ENCODE measurements at regions not wholly inside any gene's neighbourhood (a gene's known extent, or its start where the extent isn't known, plus 50 kb on each side); places are given as distances from the start of the nearest gene placed in this dataset.
"Not testable (repeated sequence)": the region's sequence is repeated elsewhere in the genome, so short reads cannot be mapped to it uniquely, and the experiment has no call there.

DNA sequence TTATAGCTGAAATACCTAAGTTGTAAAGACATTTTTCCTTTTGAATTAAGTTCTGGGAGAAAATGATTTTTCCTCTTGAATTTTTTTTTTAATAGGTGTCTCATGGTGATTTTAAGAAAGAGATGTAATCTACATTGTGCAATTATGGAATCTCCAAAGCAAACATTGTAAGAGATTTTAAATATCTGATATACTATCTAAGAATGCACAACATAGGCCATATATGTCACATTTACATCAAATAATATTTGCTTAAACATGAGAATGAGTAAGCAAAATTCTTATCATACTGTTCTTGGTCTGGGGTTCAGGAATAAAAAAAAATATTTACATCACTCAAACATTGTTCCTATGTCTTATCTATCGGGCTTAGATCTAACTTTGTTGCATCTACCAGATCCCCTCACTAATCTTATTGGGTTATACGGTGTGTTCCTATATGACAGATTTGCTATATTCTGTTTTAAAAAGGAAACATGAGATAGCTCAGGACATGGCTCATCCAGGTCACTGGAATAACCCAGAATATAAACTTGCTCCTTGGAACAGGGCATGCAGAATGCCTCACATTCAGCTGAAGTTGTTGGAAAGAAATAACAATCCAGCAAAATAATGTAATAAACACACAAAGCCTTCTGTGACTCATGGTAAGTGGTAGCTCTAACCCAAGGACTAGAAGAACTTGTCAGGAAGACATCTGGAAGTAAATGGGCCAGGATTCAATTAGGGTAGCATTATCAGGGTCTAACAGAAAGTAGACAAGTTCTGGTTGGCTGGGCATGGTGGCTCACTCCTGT is 794.7 kb downstream of the IPMK start:
- no peak for DNase-seq

DNA sequence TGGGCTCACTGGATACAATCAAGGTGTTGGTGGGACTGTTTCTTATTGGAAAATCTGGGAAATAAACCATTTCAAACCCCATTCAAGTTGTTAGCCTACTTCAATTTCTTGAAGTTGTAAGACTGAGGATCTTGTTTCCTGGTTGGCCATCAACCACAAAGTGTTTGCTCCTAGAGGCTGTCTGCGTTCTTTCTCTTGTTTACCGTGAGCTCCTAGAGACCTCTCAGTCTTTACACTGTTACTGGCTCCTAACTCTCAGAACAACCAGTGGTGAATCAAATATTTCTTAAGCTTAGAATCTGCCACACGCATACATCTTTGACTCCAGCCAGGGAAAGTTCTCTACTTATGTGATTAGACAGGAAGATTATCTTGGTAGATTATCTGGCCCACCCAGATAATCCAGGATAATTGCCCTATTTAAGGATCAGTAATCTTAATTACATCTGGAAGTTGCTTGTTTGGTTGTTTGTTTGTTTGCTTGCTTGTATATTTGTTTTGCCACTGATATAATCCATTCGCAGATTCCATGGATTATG is 798.7 kb downstream of the IPMK start:
- DNase-seq: no peak

GRCh38 chr10:57465155-57465554 is 802.5 kb downstream of the IPMK start:
- DNase-seq: no peak

- no peak for DNase-seq
These were observed 807.2 kb downstream of the IPMK start for GRCh38 chr10:57460540-57460939.

- DNase-seq: no peak
These were observed 809.7 kb downstream of the IPMK start for GRCh38 chr10:57457972-57458512.

- no peak for DNase-seq
These were observed 837.3 kb downstream of the IPMK start for GRCh38 chr10:57430376-57430775.

GRCh38 chr10:57420881-57421280 is 846.8 kb downstream of the IPMK start:
- no peak for DNase-seq

DNA sequence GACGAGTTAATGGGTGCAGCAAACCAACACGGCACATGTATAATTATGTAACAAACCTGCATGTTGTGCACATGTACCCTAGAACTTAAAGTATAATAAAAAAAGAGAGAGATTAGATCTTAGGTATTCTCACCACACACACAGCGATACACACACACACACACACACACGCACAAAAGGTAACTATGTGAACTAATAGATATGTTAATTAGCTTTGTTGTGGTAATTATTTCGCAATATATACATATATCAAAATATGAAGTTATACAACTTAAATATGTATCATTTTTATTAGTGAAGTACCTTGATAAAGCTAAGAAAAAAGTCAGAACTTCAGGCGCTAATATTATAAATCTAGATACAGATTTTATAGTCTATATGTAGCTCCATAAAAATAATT is 849.2 kb downstream of the IPMK start:
- DNase-seq: no peak

- no peak for DNase-seq
These were observed 871.8 kb downstream of the IPMK start for GRCh38 chr10:57395923-57396322.

- DNase-seq: no peak
These were observed 900.3 kb downstream of the IPMK start for GRCh38 chr10:57367412-57367811.

DNA sequence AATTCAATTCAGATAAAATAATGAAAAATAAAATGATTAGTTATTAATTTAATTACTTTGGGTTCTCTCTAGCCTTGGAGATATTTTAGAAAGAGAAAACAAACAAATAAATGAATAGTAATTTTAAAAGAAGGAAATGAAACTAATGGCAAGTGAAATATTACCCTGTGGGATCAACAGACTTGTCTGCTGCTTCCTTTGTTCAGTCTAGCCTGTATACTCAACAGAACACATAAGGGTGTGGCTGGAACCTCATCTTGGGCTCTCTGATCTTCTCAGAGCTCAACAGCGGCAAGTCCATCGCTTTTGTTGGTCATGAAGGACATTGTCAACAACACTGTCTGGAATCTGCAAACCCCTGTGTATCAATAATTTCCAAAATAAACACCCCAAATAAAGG is 904.9 kb downstream of the IPMK start:
- no peak for DNase-seq

DNA sequence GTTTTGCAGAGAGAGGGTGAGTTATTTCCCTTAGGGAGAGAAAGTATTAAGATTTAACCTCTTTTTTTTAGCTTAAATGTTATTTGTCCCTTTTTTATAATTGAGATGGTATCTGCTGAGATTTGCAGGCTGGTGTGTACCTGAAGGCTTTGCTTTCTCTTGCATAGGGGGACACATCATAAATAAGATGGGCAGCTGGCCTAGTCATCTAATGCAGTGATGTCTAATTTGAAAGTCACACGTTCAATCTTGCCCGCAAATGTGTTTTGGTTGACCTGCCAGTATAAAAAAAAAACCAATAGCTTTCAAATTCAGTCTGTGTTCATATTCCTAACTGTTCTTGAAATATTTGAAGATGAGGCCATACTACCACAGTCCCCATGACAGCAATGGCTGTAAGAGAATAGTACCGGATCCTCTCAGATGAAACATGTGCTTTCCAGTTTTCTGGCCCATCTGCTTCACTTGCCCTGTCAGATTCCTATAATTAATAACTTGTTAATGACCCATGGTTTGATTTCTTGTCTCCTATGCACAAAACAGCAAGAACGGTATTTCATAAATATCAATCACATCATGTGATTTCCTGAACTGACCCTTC is 914.2 kb downstream of the IPMK start:
- DNase-seq: no peak

DNA sequence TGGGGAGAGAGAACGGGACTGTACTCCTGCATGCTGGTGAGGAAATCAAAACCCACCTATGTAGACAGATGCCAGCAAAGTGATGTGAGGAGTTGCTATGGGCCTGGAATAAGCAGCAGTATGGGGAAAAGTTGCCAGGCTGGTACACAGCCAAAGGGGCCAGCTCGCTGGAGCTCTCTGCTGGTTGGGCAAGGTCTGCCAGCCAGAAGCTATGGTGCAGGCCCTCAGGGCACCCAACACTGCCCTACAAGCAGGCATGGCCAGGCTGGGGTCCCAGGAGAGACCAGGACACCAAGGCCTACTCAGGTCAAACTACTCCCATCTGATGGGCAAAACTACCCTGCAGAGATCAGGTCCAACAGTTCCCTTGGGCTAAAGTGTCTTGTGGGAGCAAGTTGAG is 916.6 kb downstream of the IPMK start:
- DNase-seq: no peak

- DNase-seq: no peak
These were observed 926.4 kb downstream of the IPMK start for GRCh38 chr10:57341294-57341693.

DNA sequence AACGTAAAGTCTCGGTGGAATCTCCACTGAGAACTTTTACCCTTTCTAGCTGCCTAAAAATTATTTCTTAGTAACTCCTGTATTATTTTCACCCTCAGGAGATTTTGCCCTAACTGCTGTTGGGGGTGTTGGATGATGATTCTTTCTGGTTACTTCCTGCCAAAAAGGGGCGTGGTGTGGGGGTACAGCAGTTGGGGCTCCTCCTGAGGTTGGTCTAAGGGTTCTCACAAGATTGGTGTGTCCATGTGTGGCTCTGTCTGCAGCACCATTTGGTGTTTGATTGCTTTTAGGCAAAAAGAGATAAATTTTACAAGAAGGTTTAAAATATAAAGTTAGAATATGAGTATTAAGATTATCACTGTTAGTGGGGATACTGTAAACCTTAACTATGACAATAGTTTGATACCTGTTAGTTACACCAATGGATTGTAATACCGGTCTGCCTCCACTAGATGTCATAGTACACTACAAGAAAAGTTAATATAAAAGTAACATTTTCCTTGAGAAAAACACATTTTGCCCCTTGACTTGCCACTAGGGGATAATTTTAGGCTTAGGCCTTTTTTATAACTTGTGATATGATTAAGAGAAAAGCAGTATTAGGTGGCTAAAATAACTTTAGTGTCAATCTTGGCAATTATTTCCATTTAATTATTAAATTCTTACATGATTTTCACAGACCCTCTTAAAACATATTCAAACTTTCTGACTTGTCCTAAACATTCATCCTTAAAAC is 928.7 kb downstream of the IPMK start:
- DNase-seq: no peak

DNA sequence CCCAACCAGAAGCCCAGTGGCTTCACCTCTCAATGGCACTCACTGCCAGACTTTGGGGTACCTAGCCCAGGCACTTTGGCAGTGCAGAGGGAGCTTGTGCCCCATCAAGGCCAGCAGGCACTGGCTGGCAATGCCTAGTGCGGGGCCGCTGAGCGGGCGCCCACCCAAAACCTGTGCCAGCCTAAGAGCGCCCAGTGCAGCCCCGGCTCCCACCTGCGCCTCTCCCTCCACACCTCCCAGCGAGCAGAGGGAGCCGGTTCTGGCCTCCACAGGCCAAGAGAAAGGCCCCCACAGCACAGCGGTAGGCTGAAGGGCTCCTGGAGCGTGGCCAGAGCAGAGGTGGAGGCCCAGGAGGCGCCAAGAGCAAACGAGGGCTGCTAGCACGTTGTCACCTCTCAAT is 930.8 kb downstream of the IPMK start:
- no peak for DNase-seq

DNA sequence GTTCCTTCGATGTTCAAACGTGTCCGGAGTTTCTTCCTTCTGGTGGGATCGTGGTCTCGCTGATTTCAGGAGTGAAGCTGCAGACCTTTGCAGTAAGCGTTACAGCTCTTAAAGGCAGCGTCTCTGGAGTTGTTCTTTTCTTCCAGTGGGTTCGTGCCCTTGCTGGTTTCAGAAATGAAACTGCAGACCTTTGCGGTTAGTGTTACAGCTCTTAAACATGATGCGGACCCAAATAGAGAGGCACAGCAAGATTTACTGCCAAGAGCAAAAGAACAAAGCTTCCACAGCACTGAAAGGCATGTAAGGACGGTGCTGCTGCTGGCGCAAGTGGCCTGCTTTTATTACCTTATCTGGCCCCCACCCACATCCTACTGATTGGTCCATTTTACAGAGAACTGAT is 931.4 kb downstream of the IPMK start:
- DNase-seq: no peak

- no peak for DNase-seq
These were observed 933.2 kb downstream of the IPMK start for GRCh38 chr10:57334523-57334922.

DNA sequence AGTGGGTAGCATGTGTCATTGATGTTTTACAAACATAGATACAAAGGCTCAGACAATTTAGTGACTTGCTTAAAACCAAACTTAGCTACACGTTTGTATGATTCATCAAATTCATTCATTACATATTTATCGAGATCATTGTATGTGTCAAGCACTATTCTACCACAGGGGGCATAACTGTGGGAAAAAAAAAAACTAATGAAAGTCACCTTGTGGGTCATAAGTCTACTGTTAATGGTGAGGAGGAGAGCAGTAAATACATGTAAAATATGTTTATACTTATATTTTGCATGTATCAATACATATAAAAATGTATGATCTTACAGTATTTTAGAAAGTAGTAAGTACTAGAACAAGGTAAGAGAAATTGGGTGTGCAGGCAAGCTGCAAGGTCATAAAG is 933.8 kb downstream of the IPMK start:
- DNase-seq: no peak

DNA sequence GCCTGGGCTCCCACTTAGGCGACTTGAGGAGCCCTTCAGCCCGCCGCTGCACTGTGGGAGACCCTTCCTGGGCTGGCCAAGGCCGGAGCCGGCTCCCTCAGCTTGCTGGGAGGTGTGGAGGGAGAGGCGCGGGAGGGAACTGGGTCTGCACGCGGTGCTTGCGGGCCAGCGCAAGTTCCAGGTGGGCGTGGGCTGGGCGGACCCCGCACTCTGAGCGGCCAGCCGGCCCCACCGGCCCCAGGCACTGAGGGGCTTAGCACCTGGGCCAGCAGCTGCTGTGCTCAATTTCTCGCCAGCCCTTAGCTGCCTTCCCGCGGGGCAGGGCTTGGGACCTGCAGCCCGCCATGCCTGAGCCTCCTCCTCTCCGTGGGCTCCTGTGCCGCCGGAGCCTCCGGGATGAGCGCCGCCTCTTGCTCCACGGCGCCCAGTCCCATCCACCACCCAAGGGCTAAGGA is 946.3 kb downstream of the IPMK start:
- not testable (repeated sequence) for DNase-seq

DNA sequence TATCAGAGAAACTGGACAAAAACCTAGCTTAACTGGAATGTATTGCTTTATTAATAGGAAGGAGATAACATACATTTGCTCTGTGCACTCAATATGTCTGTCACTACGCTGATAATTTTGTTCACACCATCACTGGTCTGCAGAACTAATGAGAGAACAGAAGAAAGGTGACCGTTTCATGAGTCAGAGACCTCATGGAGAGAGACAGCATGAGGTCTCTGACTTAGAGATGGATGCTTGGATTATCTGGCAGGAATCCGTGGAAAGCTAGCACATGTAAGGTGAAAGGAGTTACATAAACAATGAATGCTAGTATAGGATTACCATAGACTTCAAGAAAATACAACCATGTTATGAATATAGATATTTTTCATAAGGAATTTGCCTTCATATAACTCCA is 947.3 kb downstream of the IPMK start:
- DNase-seq: no peak

DNA sequence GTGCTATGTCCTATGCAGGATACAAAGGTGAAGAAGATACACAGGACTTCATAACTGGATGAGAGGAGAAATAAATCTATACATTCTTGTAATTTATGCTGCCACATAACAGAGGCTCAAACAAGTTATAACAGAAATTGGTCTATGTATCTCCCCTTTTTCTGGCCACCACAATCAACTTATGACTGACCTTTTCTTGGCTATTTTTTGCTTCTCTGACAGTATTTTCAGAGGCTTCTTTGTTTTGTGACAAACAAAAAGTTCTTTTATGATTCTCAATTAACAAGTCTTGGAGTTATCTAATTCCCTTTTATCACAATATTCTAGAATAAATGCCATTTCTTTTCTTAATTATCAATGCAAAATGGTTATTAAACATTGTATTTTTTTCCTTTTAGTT is 953.0 kb upstream of the ZWINT start:
- DNase-seq: no peak

DNA sequence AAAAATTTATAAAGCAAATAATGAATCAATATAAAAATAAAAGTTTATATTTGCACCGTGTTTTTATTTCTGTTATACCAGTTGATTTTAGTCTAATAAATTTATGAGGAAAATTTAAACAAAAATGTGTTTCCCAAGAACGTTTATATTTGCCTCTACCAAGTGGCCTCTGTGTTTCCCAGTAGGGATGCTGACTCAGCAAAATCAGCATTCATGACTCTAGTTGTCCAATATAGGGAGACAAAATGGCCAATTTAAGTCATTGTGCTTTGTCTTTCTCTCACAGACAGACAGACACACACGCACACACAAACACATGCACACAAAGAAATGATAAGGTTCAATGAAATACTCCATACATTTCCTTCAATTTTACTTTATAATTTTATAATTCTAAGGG is 942.5 kb upstream of the ZWINT start:
- DNase-seq: no peak

GRCh38 chr10:57300718-57301117 is 939.7 kb upstream of the ZWINT start:
- DNase-seq: no peak

All from NCI-H524 treated with DMSO at 0.1 percent for 48 hours (cell line).